Epithelial cell of proximal tubule (primary cell): ENCODE measurements at regions not wholly inside any gene's neighbourhood (a gene's known extent, or its start where the extent isn't known, plus 50 kb on each side); places are given as distances from the start of the nearest gene placed in this dataset.

Experiments
- DNase-seq: peaks from one replicate; pipeline ENCODE4 v3.0.0-alpha.2; 2011; ENCODE audit warnings: low read depth
- H3K4me3 ChIP-seq: 2 replicates; pipeline ENCODE4 v1.5.1; 2011; ENCODE audit warnings: low read depth, mild to moderate bottlenecking, low read length
- CTCF ChIP-seq: conservative IDR thresholded peaks from 2 replicates; pipeline ENCODE4 v1.5.1; 2012; ENCODE audit warnings: low read depth, mild to moderate bottlenecking, low read length

DNA sequence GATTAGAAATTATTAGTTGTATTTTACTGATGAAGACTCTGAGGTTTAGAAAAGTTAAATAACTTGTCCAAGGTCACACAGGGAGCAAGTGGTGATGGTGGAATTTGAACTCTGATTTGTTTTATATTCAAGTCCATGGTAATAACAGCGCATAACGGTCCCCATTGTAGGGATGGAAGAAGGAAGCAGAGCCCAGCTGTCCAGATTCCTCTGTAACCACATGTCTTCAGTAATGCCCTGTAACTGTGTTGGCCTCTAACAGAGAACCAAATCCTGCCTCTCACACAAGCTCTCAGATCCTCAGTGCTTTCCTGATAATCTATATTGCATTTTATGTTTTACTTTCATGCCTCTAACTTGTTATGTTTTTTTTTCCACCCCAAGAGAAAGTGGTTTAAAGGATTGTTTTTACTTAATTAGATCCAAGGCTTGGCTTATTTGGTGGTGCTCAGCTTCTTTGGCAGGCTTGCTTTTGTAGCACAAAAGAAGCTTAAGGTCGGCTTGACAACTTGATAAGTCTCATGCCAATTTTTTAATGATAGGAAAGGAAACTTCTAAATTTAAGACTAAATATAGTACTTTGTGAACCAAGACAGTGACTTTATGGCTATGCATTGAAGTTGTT, 105.1 kb upstream of the SEL1L start:
- H3K4me3 ChIP-seq: no peak overlapping the region
- DNase-seq: no peak
- no peak for TF ChIP-seq CTCF

GRCh38 chr14:81653626-81654025, 120.0 kb upstream of the SEL1L start:
- no peak overlapping the region for H3K4me3 ChIP-seq
- no peak for TF ChIP-seq CTCF

DNA sequence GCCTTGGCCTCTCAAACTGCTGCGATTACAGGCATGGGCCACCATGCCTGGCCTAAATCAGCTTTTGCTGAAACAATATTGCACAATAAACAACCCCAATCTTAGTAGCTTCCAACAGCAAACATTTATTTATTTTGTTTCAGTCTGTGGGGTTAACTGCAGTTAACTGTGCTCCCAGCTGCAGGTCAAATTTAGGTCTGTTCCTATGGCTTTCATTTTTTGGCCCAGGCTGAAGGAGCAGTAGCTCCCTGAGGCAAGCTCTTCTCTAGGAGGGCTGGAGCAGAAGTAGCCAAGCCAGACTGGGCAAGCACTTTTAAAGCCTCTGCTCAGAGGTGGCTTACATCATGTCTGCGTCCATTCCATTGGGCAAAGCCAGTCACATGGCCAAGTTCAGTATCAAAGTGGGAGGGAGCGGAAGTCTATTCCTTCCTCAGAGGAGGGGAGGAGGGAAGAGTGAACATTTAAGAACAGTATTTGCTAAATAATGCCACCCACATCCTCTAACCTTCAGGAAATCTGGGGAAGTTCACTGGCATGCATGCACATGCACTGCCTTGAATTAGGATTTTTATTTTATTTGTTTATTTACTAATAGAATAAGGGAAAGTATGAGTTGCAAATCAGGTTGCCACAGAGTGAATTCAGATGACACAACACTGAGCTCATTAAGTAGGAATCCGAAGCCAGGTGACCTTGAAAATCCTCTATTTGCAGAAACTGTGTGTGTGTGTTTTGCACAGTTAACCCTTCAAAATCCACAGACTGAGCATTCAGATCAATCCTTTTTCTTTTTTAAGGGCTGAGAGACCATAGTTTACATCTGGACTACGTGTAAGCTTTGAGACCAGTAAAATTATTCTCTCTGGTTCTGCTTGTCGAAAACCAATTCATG, 122.0 kb upstream of the SEL1L start:
- DNase-seq: no peak
- no peak for TF ChIP-seq CTCF
- H3K4me3 ChIP-seq: no peak overlapping the region

More at GRCh38 chr14:81653626-81654025, 120.0 kb upstream of the SEL1L start:
- no peak for DNase-seq

DNA sequence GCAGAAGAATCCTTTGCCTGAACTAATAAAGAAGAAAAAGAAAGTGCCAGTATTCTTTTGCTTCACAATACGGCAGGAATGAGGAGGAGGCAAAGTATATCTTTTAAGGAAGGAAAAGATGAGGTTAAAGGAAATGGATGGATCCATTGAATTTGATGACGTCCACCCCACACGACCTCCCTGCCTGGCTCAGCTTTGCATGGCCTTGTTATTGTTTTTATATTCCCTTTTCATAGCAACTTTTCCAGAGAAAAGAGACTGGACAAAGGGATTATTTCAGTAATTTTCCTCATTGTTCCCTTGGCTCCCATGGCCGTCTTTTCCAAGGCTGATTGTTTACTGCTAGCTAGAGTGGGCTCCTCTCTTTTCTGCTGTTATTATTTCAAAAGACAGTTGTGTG, 123.2 kb upstream of the SEL1L start:
- DNase-seq: no peak
- H3K4me3 ChIP-seq: no peak overlapping the region
- TF ChIP-seq CTCF: no peak

DNA sequence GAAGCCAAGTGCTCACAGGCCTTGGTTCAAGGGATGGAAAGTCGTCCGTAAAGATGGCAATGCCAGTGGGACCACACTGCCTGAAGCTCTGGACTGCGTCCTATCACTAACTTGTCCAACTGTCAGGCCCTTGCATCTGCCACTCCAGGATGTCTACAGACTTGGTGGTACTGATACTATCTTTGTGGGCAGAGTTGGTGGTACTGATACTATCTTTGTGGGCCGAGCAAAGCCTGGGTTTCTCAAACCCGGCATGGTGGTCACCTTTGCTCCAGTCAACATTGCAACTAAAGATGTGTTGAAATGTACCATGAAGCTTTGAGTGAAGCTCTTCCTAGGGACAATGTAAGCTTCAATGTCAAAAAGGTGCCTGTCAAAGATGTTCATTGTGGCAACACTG, 128.4 kb upstream of the SEL1L start:
- DNase-seq: no peak
- TF ChIP-seq CTCF: no peak
- no peak overlapping the region for H3K4me3 ChIP-seq

GRCh38 chr14:81662570-81663197, 129.0 kb upstream of the SEL1L start:
- no peak overlapping the region for H3K4me3 ChIP-seq
- no peak for TF ChIP-seq CTCF
- no peak for DNase-seq
